HG03469 (cell line): ENCODE measurements at regions not wholly inside any gene's neighbourhood (a gene's known extent, or its start where the extent isn't known, plus 50 kb on each side); places are given as distances from the start of the nearest gene placed in this dataset.
"Not testable (repeated sequence)": the region's sequence is repeated elsewhere in the genome, so short reads cannot be mapped to it uniquely, and the experiment has no call there.

Source experiments
- ATAC-seq: cut with Tn5 transposase; IDR thresholded peaks from one replicate; pipeline ENCODE4 v1.9.1; 2021; ENCODE audit warnings: mild to moderate bottlenecking, moderate library complexity, moderate number of reproducible peaks; ENCODE audit not compliant: unreplicated experiment

- no peak for ATAC-seq
Measured at GRCh38 chr2:17373041-17373440, 145.2 kb downstream of the RAD51AP2 start.

DNA sequence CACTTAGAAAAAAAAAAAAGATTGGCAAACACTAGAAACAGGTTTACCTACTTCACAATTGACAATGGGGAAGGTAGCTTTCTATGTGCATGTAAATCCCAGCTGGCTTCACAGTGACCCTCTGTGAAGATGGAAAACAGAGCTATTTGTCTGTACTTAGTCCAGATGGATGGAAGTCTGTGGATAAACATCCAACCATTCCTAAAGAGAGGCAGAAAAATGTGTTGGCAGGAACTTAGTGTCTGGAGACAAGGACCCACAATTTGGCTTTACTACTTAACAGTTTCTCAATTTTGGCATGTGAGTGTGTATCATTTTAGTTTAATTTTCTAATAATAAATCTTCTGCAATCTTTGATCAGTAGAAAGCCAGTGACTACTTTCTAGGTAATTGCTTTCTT is 154.4 kb downstream of the RAD51AP2 start:
- no peak for ATAC-seq

DNA sequence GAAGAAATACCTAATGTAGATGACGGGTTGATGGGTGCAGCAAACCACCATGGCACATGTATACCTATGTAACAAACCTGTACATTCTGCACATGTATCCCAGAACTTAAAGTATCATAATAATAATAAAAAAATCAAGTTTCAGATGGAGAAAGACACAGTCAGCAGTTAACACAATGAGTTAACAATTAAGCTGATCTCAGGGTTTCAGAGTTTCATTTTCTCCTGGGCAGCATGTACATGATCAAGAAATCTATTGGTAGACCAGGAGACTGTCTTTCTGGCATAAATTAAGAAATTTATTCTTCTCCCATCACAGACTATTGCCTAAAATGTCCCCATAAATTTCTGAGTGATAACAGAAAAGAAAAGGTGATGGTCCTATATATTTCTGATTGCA is 155.3 kb downstream of the RAD51AP2 start:
- no peak for ATAC-seq

DNA sequence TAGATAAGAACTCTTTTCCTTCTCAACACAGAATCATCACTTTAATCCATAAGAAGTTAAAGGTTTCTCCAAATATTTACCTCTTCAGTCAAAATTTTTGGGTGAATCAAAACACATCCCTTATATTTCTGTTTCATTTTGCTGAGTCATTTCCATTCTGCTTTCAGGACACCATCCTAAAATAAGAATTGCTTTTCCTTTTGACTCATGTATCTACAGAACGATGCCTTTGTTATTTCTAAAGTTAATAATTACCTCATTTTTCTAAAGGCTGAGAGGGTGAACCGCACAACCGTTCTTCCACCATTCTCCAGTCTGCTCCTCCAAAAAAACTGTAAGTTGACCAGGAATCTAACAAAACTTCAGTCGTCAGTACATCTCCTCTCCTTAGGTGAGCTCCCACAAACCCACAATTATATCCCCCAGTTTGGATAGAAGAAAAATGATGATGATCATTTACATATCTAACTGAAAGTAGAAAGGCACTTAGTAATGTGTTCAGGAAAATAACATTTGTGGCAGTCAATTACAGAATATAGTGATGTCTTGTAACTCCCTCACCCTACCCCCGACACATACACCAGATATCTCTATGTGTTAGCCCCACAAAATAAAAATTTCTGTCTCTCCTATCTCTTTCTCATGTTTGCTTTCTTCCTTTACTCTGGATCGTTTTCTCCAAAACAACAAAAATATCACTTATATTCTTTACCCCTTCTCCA is 162.5 kb downstream of the RAD51AP2 start:
- ATAC-seq, result peak; percentile 76

DNA sequence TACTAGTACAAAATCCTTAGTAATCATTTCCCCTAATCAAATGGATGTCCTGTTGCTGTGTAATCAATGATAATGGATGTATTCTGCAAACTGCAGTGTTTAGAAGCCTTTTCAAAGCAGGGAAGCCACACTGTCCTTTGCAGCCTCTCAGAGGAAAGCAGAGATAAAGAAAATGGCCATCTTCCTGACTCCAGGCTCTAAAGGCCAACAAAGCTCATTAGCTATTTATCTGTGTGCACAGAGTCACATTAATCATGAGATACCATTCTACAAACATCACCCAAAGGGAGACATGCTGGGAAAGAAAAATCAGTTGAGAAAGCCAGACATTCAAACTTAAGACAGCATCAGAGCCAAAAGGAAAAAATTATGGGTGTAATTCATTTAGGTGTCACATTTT is 165.0 kb downstream of the RAD51AP2 start:
- ATAC-seq, result no peak

- ATAC-seq, result not testable (repeated sequence)
Measured at GRCh38 chr2:17342692-17343091, 175.5 kb downstream of the RAD51AP2 start.

GRCh38 chr2:17337507-17337906 is 180.7 kb downstream of the RAD51AP2 start:
- ATAC-seq, result no peak

DNA sequence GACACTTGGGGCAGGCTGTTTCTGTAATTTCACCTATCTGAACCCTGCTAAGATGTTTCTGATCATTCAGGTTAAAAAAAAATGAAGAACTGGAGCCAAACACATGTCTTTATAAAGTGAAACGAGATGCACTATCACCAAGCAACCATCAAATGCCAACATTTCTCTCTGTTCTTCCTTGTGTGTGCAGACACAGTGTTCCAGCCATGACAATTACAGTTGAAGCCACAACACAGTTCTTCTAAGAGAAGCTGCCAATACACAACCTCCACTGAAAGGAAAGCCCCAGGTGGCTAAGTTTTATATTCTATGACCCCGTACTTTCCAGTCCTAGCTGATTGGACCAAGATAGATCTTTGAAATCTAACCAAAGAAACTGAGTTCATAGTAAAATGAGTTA is 181.8 kb downstream of the RAD51AP2 start:
- ATAC-seq, result no peak

- no peak for ATAC-seq
Measured at GRCh38 chr2:17334300-17334699, 183.9 kb downstream of the RAD51AP2 start.

GRCh38 chr2:17331636-17332035 is 186.6 kb downstream of the RAD51AP2 start:
- no peak for ATAC-seq

GRCh38 chr2:17328161-17328560 is 190.1 kb downstream of the RAD51AP2 start:
- no peak for ATAC-seq

DNA sequence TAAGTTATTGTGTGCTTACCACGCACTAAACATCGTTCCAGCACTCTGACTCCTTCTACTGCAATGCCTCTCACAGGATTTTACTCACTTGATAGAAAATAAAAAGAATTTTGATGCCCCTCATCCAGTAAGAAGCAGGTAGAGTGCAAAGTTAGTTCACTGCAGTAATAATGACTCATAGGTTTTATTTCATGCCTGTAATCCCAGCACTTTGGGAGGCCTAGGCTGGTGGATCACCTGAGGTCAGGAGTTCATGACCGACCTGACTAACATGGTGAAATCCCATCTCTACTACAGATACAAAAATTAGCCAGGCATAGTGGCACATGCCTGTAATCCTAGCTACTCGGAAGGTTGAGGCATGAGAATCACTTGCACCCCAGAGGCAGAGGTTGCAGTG is 190.6 kb downstream of the RAD51AP2 start:
- ATAC-seq, result no peak

DNA sequence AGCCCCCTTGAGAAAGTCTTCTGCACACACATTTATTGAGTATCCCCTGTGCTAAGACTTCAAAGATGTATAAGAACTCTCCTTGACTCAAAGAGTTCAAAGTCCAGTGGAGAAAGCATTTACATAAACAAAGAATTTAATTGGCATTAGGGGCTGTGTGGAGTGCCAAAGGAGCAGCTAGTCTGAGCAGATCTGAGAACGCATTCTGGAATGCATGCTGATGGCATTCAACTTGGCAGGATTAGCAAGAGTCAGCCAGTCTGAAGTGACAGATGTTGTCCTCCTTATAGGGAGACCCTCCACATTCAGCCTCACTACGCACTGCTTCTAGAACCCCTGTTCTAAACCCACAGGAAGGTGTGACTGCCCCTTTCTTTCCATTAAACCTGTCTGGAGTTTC is 191.5 kb downstream of the RAD51AP2 start:
- ATAC-seq, result no peak

GRCh38 chr2:17323697-17324096 is 194.5 kb downstream of the RAD51AP2 start:
- ATAC-seq, result no peak

DNA sequence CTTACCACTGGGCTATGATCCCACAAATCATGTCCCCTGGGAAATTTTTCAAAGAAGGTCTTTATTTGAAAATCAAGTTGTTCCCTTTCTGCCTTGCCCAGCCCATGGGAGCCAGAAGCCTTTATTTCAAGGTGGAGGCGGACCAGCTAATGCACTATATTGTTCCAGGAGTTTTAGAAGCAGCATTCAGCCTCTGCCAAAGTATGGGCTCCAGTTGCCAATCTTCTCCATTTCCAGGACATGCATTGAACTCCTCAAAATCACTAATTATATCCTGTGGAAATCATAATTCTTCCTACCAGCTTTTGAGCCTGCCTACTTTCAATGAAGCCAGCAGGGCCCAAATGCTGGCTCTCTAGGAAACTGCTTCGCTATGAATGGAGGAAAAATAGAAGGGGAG is 195.8 kb downstream of the RAD51AP2 start:
- no peak for ATAC-seq

DNA sequence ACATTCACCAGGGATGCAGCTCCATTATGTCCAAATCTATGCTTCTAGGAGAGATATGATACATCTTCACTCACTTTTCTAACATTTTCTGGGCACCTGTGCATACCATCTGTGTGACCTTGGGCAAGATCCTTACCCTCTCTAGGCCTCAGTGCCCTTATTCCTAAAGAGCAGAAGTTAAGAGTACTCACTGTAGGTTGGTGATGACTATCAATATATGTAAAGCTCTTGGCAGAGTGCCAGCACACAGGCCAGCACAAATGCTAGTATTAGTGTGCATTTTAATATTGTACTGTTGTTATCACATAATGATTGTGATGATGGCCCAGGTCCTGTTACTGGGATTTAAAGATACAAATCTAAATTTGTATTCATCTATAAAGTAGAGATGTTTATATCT is 199.2 kb downstream of the RAD51AP2 start:
- ATAC-seq, result no peak

GRCh38 chr2:17318013-17318412 is 200.2 kb downstream of the RAD51AP2 start:
- no peak for ATAC-seq

GRCh38 chr2:17317439-17317976 is 200.7 kb downstream of the RAD51AP2 start:
- ATAC-seq, result no peak

- ATAC-seq, result no peak
Measured at GRCh38 chr2:17313261-17313660, 205.0 kb downstream of the RAD51AP2 start.

GRCh38 chr2:17311771-17312511 is 206.3 kb downstream of the RAD51AP2 start:
- ATAC-seq, result no peak

- ATAC-seq, result no peak
Measured at GRCh38 chr2:17311106-17311619, 207.1 kb downstream of the RAD51AP2 start.

GRCh38 chr2:17309741-17310339 is 208.4 kb downstream of the RAD51AP2 start:
- ATAC-seq, result peak; percentile 85
